Liver (tissue), 8 donors: ENCODE measurements at regions not wholly inside any gene's neighbourhood (a gene's known extent, or its start where the extent isn't known, plus 50 kb on each side); places are given as distances from the start of the nearest gene placed in this dataset.

Source experiments
- DNase-seq: peaks from one replicate; pipeline ENCODE4 v3.0.0-alpha.2; 2017; ENCODE audit warnings: low spot score
- H3K27ac ChIP-seq, 2 donors: one replicate each; pipeline ENCODE4 v1.7.0; 2013; ENCODE audit warnings: inconsistent platforms in 2 of 2, low read length in 2 of 2, control low read depth in 1 of 2, low read depth in 1 of 2, mild to moderate bottlenecking in 1 of 2
- H3K27me3 ChIP-seq, 4 donors: one replicate each; pipeline versions ENCODE4 v1.6.1 to v1.7.0; 2013; ENCODE audit warnings: low read length in 3 of 4, inconsistent platforms in 1 of 4, mild to moderate bottlenecking in 1 of 4, moderate library complexity in 1 of 4; ENCODE audit not compliant: control insufficient read depth in 4 of 4, insufficient read depth in 4 of 4
- H3K36me3 ChIP-seq, 4 donors: one replicate each; pipeline versions ENCODE4 v1.6.1 to v1.7.0; 2013; ENCODE audit warnings: low read length in 3 of 4, mild to moderate bottlenecking in 3 of 4, low read depth in 1 of 4, moderate library complexity in 1 of 4; ENCODE audit not compliant: control insufficient read depth in 4 of 4, insufficient read depth in 3 of 4
- H3K4me1 ChIP-seq, 4 donors: one replicate each; pipeline versions ENCODE4 v1.6.1 to v1.7.0; 2013; ENCODE audit warnings: low read length in 3 of 4, mild to moderate bottlenecking in 3 of 4, moderate library complexity in 1 of 4; ENCODE audit not compliant: control insufficient read depth in 4 of 4, insufficient read depth in 4 of 4
- H3K4me3 ChIP-seq, 3 donors: one replicate each; pipeline versions ENCODE4 v1.6.1 to v1.7.0; 2013; ENCODE audit warnings: low read length in 3 of 3, control low read depth in 1 of 3, low read depth in 1 of 3, mild to moderate bottlenecking in 1 of 3
- H3K9ac ChIP-seq, 2 donors: one replicate each; pipeline ENCODE4 v1.7.0; 2013; ENCODE audit warnings: low read length in 2 of 2, mild to moderate bottlenecking in 2 of 2, moderate library complexity in 2 of 2, control low read depth in 1 of 2, low read depth in 1 of 2
- H3K9me3 ChIP-seq, 4 donors: one replicate each; pipeline versions ENCODE4 v1.6.1 to v1.7.0; 2013; ENCODE audit warnings: low read length in 3 of 4; ENCODE audit not compliant: control insufficient read depth in 4 of 4
- ATF3 ChIP-seq: IDR thresholded peaks from 2 replicates; pipeline ENCODE4 v1.6.1; 2016; ENCODE audit warnings: antibody characterized with exemption
- EGR1 ChIP-seq, 2 donors: IDR thresholded peaks; 2 replicates each; pipeline ENCODE4 v1.6.1; 2016 to 2018; ENCODE audit warnings: antibody characterized with exemption in 2 of 2, low read depth in 2 of 2
- FOXA1 ChIP-seq: IDR thresholded peaks from 2 replicates; pipeline ENCODE4 v1.6.1; 2016; ENCODE audit warnings: antibody characterized with exemption
- FOXA2 ChIP-seq: IDR thresholded peaks from 2 replicates; pipeline ENCODE4 v1.6.1; 2016; ENCODE audit warnings: antibody characterized with exemption
- GABPA ChIP-seq, 2 donors: IDR thresholded peaks in 1 of 2; conservative IDR thresholded peaks in 1 of 2; 2 replicates each; pipeline ENCODE4 v1.6.1; 2016; ENCODE audit warnings: antibody characterized with exemption in 2 of 2, mild to moderate bottlenecking in 1 of 2, moderate library complexity in 1 of 2
- HNF4A ChIP-seq, 2 donors: conservative IDR thresholded peaks; 2 replicates each; pipeline ENCODE4 v1.6.1; 2016; ENCODE audit warnings: antibody characterized with exemption in 2 of 2, mild to moderate bottlenecking in 2 of 2
- HNF4G ChIP-seq: IDR thresholded peaks from 2 replicates; pipeline ENCODE4 v1.6.1; 2016; ENCODE audit warnings: antibody characterized with exemption
- JUND ChIP-seq, 2 donors: IDR thresholded peaks; 2 replicates each; pipeline ENCODE4 v1.6.1; 2016; ENCODE audit warnings: antibody characterized with exemption in 2 of 2
- MAX ChIP-seq: IDR thresholded peaks from 2 replicates; pipeline ENCODE4 v1.6.1; 2016; ENCODE audit warnings: antibody characterized with exemption
- NR2F2 ChIP-seq: IDR thresholded peaks from 2 replicates; pipeline ENCODE4 v1.6.1; 2016; ENCODE audit warnings: antibody characterized with exemption
- RAD21 ChIP-seq, 2 donors: IDR thresholded peaks; 2 replicates each; pipeline ENCODE4 v1.6.1; 2016; ENCODE audit warnings: antibody characterized with exemption in 2 of 2, mild to moderate bottlenecking in 2 of 2
- RXRA ChIP-seq, 2 donors: IDR thresholded peaks; 2 replicates each; pipeline ENCODE4 v1.6.1; 2017 to 2018; ENCODE audit warnings: antibody characterized with exemption in 2 of 2, mild to moderate bottlenecking in 1 of 2
- SP1 ChIP-seq: IDR thresholded peaks from 2 replicates; pipeline ENCODE4 v1.6.1; 2018; ENCODE audit warnings: antibody characterized with exemption, mild to moderate bottlenecking
- TAF1 ChIP-seq: conservative IDR thresholded peaks from 2 replicates; pipeline ENCODE4 v1.6.1; 2016; ENCODE audit warnings: antibody characterized with exemption, mild to moderate bottlenecking
- YY1 ChIP-seq: IDR thresholded peaks from 2 replicates; pipeline ENCODE4 v1.6.1; 2016; ENCODE audit warnings: antibody characterized with exemption, mild to moderate bottlenecking
- ZBTB33 ChIP-seq: IDR thresholded peaks from 2 replicates; pipeline ENCODE4 v1.6.1; 2016; ENCODE audit warnings: antibody characterized with exemption
- WGBS: extraction: QIAGEN DNeasy Blood & Tissue Kit; methylation state at CpG from one replicate; pipeline ENCODE4 v1.1.7; 2013; 5-methylcytosine and 5-hydroxymethylcytosine counted together
- TF ChIP-seq, protein P1 (sequence below): fragments of 150-350 bp; IDR thresholded peaks from 2 replicates; pipeline ENCODE4 v1.5.1; 2017; ENCODE audit warnings: improper control_type of control experiment, low read depth, low read length; ENCODE audit not compliant: missing input control
- TF ChIP-seq, protein P2 (sequence below): IDR thresholded peaks from 2 replicates; pipeline ENCODE4 v1.6.1; 2016; ENCODE audit warnings: antibody characterized with exemption, mild to moderate bottlenecking
- donor health status: healthy.
- donor health status: healthy.
- donor health status: healthy.
- donor health status: healthy.
- donor health status: healthy.

GRCh38 chr9:80090317-80090716, 518.6 kb downstream of the TLE4 start:
- Histone ChIP-seq H3K36me3 (no peaks in the 10 kb centered on the region), H3K9ac (no peak overlapping the region), H3K27me3 (no peaks in the 10 kb centered on the region), H3K9me3 (no peaks in the 10 kb centered on the region), H3K27ac (no peak overlapping the region), H3K4me3 (no peak overlapping the region), H3K4me1 (no peaks in the 10 kb centered on the region)
- DNase-seq: no peak
- TF ChIP-seq MAX: no peak
- no peak for TF ChIP-seq RXRA (IDR thresholded peaks at IDR 0.05)
- TF ChIP-seq NR2F2: no peak
- no peak for TF ChIP-seq FOXA1
- no peak for TF ChIP-seq HNF4A (conservative IDR thresholded peaks at IDR 0.05)
- no peak for TF ChIP-seq SP1
- TF ChIP-seq GABPA (IDR thresholded peaks at IDR 0.05 in 1 of 2, conservative IDR thresholded peaks at IDR 0.05 in 1 of 2): no peak
- no peak for TF ChIP-seq RAD21 (IDR thresholded peaks at IDR 0.05)
- TF ChIP-seq JUND (IDR thresholded peaks at IDR 0.05): no peak
- no peak for TF ChIP-seq EGR1 (IDR thresholded peaks at IDR 0.05; ENCODE audit: low read depth in 2 of 2)
- TF ChIP-seq TAF1: no peak
- TF ChIP-seq HNF4G: no peak
- WGBS: 73% methylated on average over 8 of the region's 8 CpGs

GRCh38 chr9:80086822-80087345, 515.1 kb downstream of the TLE4 start:
- Histone ChIP-seq H3K27me3 (no peaks in the 10 kb centered on the region), H3K27ac (no peak overlapping the region), H3K9ac (no peak overlapping the region), H3K36me3 (no peaks in the 10 kb centered on the region), H3K4me1 (no peaks in the 10 kb centered on the region), H3K9me3 (no peaks in the 10 kb centered on the region), H3K4me3 (no peak overlapping the region)
- DNase-seq: no peak
- TF ChIP-seq, protein P1, sequence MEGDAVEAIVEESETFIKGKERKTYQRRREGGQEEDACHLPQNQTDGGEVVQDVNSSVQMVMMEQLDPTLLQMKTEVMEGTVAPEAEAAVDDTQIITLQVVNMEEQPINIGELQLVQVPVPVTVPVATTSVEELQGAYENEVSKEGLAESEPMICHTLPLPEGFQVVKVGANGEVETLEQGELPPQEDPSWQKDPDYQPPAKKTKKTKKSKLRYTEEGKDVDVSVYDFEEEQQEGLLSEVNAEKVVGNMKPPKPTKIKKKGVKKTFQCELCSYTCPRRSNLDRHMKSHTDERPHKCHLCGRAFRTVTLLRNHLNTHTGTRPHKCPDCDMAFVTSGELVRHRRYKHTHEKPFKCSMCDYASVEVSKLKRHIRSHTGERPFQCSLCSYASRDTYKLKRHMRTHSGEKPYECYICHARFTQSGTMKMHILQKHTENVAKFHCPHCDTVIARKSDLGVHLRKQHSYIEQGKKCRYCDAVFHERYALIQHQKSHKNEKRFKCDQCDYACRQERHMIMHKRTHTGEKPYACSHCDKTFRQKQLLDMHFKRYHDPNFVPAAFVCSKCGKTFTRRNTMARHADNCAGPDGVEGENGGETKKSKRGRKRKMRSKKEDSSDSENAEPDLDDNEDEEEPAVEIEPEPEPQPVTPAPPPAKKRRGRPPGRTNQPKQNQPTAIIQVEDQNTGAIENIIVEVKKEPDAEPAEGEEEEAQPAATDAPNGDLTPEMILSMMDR: no peak
- no peak for TF ChIP-seq HNF4G
- TF ChIP-seq HNF4A (conservative IDR thresholded peaks at IDR 0.05): no peak
- TF ChIP-seq GABPA (IDR thresholded peaks at IDR 0.05 in 1 of 2, conservative IDR thresholded peaks at IDR 0.05 in 1 of 2): no peak
- TF ChIP-seq FOXA1: no peak
- TF ChIP-seq EGR1 (IDR thresholded peaks at IDR 0.05; ENCODE audit: low read depth in 2 of 2): no peak
- no peak for TF ChIP-seq ZBTB33
- no peak for TF ChIP-seq FOXA2
- TF ChIP-seq RAD21 (IDR thresholded peaks at IDR 0.05): no peak
- TF ChIP-seq YY1: no peak
- TF ChIP-seq ATF3: no peak
- TF ChIP-seq MAX: no peak
- TF ChIP-seq TAF1: no peak
- TF ChIP-seq, protein P2, sequence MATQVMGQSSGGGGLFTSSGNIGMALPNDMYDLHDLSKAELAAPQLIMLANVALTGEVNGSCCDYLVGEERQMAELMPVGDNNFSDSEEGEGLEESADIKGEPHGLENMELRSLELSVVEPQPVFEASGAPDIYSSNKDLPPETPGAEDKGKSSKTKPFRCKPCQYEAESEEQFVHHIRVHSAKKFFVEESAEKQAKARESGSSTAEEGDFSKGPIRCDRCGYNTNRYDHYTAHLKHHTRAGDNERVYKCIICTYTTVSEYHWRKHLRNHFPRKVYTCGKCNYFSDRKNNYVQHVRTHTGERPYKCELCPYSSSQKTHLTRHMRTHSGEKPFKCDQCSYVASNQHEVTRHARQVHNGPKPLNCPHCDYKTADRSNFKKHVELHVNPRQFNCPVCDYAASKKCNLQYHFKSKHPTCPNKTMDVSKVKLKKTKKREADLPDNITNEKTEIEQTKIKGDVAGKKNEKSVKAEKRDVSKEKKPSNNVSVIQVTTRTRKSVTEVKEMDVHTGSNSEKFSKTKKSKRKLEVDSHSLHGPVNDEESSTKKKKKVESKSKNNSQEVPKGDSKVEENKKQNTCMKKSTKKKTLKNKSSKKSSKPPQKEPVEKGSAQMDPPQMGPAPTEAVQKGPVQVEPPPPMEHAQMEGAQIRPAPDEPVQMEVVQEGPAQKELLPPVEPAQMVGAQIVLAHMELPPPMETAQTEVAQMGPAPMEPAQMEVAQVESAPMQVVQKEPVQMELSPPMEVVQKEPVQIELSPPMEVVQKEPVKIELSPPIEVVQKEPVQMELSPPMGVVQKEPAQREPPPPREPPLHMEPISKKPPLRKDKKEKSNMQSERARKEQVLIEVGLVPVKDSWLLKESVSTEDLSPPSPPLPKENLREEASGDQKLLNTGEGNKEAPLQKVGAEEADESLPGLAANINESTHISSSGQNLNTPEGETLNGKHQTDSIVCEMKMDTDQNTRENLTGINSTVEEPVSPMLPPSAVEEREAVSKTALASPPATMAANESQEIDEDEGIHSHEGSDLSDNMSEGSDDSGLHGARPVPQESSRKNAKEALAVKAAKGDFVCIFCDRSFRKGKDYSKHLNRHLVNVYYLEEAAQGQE: no peak
- no peak for TF ChIP-seq JUND (IDR thresholded peaks at IDR 0.05)
- no peak for TF ChIP-seq RXRA (IDR thresholded peaks at IDR 0.05)
- no peak for TF ChIP-seq NR2F2
- no peak for TF ChIP-seq SP1
- 78% methylated on average over 2 of the region's 2 CpGs for WGBS
